Uterus (tissue), 2 donors: ENCODE measurements at regions not wholly inside any gene's neighbourhood (a gene's known extent, or its start where the extent isn't known, plus 50 kb on each side); places are given as distances from the start of the nearest gene placed in this dataset.

Experiments
- POLR2A ChIP-seq, 2 donors: fragments of 450-650 bp; IDR thresholded peaks; one replicate each; pipeline ENCODE4 v1.6.1; 2016; ENCODE audit warnings: antibody characterized with exemption in 2 of 2, mild to moderate bottlenecking in 1 of 2, moderate library complexity in 1 of 2
- TF ChIP-seq, protein P1 (sequence below), 4 experiments: fragments of 200-600 bp in 2 of 4; fragments of 450-650 bp in 2 of 4; sonication (generic) in 2 of 4; IDR thresholded peaks; one replicate each; pipeline ENCODE4 v1.5.1; 2016 to 2019; ENCODE audit warnings: antibody characterized with exemption in 4 of 4, mild to moderate bottlenecking in 2 of 4, moderate library complexity in 1 of 4

DNA sequence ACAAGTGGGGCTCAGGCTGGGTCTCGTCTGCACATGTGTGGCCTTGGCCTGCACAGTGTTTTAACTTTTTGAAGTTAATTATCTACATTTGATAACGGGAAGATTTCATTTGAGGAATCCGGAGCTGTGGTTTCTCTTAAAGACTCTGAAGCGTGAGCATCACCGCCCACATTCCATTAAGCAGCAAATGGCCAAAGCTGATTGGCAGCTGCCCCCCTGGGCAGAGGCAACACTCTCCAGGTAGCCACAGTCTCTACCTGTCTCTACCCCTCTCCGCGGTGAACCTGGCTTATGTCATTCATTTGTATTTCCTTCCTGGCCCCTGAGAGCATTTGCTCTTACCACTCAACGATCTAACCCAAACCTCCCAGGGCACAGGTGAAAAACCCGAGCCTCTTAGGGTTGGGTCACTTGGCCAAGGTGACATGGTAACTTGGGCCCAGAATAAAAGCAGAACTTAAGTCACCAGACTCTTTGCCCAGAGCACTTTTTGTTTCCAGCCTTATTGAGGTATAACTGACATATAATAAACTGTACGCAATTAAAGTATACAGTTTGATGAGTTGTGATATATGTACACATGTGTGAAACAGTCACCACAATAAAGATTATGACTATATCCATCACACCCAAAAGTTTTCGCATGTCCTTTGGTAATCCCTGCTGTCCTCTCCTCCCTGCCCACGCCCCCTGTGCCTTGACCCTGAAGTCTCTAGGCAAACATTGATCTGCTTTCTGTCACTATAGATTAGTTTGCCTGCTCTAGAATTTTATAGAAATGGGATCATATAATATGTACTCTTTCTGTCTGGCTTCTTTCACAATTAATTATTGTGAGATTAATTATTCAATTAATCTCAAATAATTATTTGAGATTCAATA, 245.7 kb upstream of the HES1 start:
- TF ChIP-seq, protein P1, sequence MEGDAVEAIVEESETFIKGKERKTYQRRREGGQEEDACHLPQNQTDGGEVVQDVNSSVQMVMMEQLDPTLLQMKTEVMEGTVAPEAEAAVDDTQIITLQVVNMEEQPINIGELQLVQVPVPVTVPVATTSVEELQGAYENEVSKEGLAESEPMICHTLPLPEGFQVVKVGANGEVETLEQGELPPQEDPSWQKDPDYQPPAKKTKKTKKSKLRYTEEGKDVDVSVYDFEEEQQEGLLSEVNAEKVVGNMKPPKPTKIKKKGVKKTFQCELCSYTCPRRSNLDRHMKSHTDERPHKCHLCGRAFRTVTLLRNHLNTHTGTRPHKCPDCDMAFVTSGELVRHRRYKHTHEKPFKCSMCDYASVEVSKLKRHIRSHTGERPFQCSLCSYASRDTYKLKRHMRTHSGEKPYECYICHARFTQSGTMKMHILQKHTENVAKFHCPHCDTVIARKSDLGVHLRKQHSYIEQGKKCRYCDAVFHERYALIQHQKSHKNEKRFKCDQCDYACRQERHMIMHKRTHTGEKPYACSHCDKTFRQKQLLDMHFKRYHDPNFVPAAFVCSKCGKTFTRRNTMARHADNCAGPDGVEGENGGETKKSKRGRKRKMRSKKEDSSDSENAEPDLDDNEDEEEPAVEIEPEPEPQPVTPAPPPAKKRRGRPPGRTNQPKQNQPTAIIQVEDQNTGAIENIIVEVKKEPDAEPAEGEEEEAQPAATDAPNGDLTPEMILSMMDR (IDR thresholded peaks at IDR 0.05): no peak
- no peak for TF ChIP-seq POLR2A (IDR thresholded peaks at IDR 0.05)
